DMS114 treated with DMSO at 0.1 percent for 48 hours (cell line): ENCODE measurements at regions not wholly inside any gene's neighbourhood (a gene's known extent, or its start where the extent isn't known, plus 50 kb on each side); places are given as distances from the start of the nearest gene placed in this dataset.

Source experiments
- DNase-seq: peaks from one replicate; lab custom pipeline; 2025; ENCODE audit not compliant: unreplicated experiment; lab: John Stamatoyannopoulos, UW

DNA sequence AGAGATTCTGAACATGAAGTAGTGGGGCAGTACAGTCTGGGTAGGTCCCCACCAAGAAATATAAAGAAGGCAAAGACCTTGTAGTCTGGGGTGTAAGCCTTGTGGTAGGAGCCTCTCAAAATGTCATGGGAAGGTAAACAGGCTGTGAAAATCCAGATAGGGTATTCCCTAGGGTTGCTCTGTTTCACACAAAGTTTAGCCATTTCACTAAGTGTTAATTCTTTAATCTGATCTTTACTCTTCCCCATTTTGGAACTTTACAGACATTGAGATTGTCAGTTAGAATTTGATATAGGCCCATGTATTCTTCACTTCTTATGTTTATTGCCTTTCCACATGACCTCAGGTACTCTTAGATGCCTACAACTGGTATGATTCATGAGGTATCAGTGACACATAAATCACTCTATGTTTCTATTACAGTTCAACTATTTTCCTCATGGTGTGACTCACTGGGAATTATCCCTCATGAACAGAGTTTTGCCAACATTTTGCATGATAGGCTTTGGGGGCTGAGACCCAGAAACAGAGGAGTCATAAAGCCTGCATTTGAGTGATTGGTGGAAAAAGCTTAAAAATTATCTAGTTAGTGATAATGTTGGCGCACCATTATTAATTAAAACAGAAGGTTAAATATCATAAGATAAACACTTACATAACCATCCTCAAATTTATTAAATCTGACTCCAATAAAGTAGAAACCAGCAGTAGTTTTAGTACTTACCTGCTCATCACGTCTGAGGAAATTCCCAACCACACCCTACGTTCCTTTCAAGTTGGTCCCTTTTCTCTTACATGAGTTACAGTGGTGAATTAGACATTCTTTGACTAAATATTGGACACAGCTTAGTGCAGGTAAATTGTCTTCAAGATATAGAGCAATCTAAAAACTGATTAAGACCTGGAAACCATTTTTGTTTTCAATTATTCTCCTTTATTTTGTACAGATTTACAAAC is 399.8 kb upstream of the MEF2C start:
- no peak for DNase-seq

DNA sequence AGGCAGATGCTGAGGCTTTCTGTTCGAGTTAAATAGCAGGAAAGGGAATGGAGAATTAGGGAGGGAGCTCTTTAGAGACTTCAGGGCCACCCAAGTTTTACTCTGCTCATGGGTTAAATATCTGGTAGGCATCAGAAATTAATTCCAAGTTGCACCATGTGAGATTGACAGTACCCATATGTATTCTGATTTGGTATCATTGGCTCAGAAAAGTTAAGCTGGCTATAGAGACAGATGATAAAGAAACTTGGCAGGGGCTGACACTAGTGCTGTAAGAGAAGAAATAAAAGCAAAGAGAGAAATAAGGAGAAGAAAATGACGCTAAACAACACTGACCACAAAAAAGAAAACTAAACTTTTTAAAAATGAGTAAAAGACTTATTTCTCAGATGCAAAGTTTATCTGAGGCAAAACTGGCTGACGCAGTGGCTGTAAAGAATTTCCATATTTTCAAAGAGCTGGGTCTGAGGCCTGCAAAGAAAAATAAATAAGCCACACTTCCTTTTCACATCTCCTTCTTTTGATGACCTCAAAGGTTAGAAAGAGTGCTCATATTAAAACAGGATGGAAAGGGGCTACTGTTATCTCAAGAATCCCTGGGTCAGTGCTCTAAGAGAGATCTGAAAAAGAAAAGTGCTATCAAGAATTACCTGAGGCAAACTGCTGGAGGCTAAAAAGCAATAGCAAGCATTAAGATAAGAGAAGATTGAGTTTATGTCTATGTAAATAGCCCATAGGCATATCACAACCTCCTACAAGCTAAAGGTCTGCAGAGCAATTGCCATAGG is 399.0 kb upstream of the MEF2C start:
- DNase-seq = no peak

DNA sequence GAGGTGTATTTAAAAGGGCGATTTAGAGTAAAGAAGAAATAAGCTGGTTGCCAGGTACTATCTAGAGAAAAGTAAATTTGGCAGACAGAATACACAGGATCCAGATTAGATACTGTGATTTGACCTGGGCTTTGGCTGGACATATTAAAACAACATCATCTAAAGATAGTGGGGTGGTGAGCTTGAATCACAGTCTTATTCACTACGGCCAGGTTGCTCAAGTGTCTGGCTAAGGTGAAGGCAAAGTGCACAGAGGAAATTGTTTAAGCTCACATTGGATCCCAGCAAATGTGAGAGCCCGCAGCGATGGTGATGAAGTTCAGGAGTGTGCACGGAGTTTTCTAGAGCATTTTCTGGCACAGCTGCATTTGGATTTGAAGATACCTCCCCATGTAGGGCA is 398.2 kb upstream of the MEF2C start:
- DNase-seq = no peak

DNA sequence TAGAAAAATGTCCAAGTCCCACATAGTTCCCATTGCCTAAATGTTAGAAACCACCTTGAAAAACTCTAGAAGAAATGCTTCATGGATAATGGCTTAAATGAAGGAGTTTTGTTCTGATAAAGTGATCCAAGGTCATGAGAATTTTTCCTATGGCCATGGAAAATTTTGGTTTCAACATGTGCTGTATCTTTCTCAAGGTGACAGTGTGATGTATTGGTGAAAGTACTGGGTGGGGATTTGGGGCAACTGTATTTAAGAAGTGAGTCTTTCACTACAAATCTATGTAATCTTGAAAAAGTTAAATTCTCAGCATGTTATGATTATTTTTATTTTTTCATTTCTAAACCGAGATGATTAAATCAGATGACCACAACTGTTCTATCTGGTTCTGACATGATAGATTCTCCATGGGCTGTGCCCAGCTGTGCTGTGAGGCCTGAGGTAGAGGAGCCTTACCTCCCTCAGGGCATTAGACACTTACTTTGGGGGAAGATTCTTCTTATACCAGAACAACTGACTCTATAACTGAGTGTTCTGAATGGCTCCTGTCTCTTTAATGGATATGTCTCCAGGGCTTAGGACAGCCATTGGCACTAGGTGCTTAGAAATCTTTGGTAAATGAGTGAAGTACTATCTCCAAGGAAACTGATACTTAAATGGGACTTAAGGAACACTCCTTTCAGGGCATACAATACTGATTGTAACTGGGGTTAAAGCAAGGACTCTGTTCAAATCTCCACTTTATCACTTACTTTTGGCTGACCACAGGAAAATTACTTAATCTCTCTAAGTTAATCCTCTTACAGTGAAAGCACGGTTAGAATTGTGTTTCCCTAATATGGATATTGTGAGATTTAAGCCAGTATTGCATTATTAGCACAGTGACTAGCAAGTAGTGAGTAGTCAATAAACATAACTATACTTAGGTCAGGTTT is 397.4 kb upstream of the MEF2C start:
- no peak for DNase-seq

DNA sequence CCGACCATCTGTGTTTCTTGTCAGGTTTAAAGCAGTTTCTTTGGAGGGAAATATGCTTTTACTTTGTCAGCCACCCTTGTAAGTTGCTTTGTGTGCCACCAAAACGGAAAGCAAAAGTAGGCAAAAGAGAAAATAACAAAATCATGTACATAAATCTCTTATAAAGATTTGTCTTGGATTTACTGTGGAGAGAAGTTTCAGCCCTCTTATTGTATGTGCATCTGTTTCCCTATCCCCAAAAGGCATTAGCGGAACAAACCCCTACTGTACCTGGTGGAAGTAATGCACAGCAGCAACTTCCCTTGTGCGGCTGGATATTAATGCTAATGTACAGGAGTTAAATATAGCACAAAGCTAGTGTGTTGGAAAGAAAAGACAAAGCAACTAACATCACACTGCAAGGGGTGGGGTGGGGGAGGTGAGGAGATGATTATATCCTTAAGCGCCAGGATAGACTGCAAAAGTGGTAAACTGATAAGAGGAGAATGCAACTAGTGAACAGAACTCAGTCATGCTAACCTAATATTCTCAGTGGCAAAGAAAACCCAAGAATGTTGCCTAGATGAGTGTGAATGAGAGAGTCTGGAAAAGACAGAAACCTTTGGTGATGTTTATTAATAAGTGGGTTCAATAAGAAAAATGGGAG is 396.5 kb upstream of the MEF2C start:
- DNase-seq = no peak

DNA sequence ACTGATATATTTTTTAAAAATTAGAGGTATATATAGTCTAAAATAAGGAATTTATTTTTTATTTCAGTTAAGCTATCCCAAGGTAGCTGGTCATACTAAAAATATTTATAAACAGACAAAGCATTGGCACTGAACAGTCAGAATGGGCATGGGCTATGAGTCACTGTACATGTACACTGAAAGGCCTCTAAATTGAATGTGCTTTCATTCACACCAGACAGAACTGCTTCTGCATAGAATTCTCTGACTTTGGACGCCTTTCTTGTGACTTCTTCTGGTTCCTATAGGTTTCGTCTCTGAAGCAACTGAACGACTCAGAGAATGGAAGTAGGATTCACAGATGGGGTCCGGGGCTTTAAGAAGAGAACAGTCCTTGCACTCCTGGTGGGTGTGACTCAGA is 394.8 kb upstream of the MEF2C start:
- no peak for DNase-seq

DNA sequence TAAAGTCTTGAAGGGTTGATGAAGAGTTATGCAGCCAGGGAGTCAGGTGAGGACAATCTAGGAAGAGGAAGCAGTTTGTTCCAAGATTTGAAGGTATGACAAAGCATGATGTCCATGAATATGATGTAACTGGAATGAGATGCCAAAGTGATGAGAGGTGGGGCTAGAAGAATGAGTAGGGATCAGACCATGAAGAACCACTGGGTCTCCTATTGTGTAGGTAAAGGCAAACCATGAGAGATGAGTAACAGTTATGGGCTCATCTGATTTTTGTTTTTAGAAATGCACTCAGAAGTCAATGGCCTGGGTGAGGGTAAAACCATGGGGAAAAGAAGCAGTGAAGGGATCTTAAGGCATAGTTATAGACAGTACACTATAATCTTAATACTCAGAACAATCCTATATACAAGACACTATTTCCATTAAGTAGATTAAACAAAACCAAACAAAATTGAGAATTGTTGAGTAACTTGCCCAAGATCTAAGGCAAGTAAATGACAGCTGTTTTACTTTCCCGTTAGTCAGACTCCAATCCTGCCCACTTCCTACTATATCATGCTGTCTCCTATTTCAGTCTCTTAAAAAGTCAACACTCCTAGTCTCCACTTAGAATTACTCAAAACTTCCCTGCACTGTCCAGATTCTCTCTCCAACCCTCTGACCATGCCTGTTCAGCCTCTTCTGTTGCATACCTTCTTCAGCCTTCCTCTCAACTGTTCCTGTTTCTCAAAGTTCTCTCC is 393.8 kb upstream of the MEF2C start:
- DNase-seq = no peak

DNA sequence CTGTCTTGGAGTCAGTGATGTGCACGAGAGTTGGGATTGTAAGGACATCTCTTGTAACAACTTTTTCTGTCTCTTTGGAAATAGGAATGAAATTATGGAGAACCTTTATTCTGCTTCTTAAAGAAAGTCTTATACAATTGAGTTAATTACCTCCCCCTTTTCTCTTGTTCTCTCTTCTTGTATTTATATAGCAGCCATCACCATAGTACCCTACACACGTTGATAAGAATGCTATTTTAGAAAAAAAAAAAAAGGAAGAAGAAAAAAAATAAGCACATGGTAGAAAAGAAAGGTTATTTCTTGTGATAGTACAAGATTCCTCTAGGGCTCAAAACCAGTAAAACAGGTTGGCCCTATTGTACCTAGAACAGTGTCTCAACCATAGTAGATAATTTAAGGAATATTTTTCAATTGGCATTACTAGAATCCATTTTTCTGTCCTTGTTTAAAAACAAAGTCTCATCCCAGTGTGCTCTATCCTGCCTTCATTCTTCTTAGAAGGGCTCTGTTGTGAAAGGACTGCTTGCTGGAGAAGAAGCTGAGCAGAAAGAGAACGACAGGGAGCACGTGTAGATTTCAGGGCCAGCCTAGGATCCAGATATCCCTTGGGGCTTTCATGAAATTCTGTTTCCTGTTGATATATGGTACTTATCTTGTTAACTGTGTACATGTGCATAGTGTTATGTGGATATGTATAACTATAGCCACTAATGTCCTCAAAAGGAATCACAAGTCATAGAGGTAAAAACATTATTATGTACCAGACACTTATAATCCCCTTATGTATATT is 392.3 kb upstream of the MEF2C start:
- no peak for DNase-seq

DNA sequence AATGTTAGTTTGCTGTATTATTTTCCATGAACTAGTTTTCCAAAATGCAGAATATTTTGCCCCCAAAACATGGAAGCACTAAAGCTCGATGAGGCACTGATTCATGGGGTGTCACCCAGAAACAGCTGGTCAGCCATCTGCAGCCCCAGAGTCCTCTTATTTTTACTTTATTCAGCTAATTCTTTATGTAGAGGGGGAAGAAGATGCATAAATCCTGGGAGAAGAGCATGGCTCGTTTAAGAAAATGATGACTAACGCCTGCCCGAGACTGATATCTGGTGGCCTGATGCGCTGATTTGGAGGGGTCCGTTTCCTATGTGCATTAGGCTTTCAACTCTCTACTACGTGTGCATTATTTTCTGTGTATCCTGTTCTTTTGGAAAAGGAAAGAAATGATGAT is 390.3 kb upstream of the MEF2C start:
- no peak for DNase-seq

DNA sequence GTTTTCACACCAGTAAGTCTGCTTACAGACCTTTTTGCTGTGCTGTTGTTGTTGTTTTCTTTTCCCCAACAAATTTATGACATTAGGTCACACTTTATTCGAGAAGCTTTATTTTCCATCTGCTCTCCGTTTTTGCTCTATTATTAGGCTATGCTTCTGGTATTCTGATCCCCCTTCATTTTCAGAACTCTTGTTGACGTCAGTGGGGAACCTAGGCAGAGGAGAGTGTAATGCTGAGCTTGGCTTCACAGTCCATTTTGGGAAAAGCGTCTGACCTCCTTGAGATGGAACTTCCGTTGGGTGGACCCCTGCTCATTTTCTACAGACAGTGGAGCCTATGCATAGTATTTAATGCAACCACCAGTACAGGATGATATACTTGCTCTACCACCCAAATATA is 387.9 kb upstream of the MEF2C start:
- no peak for DNase-seq

DNA sequence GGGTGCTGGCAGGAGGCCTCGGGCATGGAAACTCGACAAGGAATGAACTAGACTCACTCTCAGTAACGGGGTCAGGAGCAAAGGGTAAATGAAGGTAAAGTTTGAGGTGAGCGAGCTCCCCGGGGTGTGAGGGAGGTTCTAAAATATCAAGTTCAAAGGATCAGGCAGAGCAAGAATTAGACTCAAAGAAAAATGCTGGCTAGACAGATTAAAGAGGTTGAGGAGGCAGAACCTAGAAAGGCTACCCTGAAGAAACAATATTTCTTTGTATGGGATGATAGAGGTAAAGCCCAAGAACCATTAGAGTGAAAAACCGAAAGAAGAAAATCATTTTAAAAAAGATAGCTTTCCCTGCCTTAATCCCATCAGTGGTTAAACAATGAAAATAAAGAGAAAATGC is 386.7 kb upstream of the MEF2C start:
- DNase-seq = no peak

DNA sequence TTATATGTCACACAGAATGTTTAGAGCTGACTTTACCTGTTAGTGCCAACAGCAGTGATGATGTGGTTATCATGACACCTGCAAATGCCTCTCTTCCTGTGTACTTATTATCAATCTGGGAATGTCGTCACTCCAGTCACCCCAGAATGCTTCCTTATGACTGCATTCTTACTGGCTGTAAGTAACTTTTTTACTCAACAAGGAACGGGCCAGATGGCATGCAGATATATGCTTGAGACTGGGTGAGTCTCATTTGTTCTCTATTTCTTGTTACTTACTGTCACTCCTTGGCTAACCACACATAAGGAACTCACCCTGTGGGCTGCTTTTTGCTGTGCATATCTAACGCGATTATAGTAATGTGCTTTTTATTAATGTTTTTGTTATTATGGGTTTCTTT is 385.5 kb upstream of the MEF2C start:
- DNase-seq = no peak

DNA sequence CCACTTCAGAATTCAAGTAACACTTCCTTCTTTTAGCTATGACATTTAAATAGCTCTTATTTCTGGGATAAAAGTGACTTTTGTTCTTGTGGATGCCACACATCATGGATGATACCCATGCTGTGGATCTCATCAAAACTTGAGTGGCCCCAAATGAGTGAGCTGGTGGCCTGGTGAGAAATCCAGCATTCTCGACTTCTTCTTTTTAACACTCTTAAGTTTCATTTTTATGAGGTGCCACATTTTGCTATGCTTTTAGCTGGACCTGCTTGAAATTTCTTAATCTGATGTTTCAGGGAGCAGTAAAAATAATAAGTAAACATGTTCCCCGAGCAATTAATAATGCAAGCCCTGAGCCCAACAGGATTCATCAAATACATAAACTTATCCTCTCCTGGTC is 384.8 kb upstream of the MEF2C start:
- no peak for DNase-seq

DNA sequence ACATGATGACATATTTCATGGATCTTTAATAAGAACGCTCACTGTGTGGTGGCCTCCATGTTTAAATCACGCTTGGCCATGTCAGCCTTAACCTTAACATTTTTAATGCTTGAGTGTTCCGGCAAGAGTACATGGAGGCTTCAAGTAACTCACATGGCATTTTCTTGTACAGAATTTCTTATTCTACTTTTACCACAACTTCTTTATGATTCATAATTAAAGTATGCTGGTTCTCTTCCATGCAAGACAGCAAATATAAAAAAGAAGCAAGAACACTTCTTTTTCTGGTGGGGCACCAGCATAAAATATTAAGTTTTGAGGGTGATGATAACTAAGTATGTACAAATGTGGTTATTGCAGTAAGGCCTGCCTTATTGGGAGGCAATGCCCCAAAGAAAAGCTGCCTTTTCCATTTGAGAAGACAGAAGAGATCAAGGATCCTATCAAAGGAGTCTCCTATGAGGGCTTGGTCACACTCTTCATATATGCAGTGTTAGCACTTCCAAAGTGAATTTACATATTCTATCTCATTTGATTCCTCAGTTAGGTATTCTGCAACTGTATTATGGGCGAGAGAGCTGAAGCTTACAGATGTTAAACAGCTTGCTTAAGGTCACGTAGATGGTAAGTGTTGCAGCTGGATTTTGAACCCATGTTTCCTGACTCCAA is 382.7 kb upstream of the MEF2C start:
- DNase-seq = no peak

DNA sequence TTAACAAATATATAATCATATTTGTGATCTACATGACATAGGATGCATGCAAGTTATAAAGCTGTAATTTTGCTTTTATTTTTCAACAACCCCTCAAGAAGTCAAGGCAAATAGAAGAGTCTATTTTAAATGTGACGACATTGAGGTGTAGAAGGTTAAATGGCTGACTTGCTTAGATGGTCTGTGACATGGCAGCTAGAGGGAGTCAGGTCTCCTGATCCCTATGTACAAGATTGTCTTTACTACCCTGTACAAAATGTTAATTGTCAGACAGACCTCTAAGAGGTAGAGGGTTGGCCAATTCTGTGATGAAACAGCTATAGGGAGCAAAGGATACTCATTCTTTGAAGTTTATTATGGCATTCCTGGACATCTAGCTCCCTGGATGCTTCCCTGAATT is 380.9 kb upstream of the MEF2C start:
- no peak for DNase-seq

DNA sequence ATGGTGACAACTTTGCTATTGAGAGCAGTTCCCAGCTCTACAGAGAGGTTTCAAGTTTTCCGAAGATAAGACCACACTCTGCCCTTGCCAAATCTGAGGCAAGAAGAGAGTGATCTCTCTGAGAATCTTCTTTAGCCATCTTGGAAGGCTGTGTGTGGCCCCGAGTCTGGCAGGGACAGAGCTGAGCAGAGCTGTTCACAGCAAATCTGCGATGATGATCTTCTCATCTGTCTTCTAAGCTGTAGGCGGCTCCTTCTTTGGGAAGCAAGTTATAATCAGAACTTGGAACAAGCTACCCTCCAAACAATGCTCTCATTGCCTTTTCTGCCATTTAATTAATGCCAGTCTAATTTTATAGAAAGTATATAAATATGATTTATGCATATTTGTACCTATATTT is 379.0 kb upstream of the MEF2C start:
- DNase-seq = no peak

DNA sequence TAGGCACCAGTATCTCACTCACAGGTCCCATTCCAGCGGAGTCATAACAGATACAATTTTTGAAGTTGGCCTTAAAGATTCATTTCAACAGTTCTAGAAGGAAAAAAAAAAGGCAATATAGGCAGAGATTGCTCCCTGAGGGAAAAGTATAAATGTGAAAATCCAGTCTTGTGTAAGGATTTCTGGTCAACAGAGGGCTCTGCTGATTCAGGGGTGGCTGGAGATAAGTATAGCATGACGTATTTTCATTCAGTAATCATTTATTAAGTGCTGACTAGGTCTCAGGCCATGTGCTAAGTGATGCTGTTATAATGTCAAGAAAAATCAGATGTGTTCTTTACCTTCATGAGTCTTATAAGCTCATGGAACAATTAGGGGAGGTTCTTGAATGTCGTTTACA is 377.3 kb upstream of the MEF2C start:
- no peak for DNase-seq

DNA sequence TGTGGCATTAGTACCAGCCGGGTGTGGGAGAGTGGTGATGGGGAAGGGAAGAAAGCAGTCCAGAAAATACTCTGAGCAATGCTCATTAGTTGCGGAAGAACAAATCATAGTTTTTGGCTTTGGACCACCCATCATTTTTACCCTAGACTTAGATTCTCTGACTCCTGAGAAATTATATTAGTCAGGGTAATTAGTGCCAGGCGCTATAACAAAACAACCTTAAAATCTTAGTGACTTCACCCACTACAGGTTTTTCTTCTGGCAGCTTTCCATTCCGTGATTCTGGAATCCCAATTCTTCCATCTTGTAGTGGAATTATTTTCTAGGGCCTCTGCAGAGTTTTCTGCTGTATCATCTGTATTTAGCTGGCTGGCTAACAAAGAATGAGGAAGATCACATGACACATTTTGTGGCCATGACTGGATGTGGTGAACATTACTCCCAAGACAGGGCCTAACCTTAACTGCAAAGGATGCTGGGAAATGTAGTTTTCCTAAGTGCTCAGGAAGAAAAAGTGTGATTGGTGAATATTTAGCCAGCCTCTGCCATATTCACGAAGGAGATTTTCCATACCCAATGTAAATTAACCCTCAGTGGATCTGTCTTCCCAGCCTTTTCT is 373.0 kb upstream of the MEF2C start:
- DNase-seq = no peak
